ENCODE measurements at regions not wholly inside any gene's neighbourhood (a gene's known extent, or its start where the extent isn't known, plus 50 kb on each side); places are given as distances from the start of the nearest gene placed in this dataset.
"Not testable (repeated sequence)": the region's sequence is repeated elsewhere in the genome, so short reads cannot be mapped to it uniquely, and the experiment has no call there.

- DNase-seq (ENCODE audit: low spot score): no peak
Measured at GRCh38 chr2:8314063-8314462, 367.8 kb upstream of the ID2 start.

DNA sequence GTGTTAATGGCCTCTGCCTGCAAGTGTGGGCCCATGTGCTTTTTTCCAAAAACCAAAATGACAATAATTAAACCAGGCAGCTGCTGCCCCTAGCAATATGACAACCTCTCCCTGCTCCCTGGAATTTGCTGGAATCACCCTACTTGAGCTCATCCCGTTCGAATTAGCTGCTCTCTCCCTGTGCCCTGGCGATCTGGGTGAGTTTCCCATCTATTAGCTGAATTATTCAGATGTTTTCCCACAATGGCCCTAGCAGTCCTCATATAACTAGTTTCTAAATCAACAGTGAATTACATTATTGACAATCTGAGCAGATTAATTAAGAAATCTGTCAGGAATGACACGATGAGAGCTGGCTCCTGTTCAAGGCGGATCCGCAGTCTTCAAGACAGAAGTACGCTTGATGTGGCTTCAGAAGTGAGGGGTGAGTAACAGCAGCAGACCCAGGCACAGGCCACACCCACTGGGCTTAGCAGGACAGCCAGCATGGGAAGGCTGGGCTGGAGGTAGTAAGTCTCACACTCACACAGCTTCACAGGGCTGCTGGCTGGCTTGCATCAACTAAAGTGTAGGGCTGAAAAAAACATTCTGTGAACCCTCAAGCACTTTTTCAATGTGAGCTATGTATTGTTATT lies 366.2 kb upstream of the ID2 start:
- DNase-seq (ENCODE audit: low spot score): no peak

DNA sequence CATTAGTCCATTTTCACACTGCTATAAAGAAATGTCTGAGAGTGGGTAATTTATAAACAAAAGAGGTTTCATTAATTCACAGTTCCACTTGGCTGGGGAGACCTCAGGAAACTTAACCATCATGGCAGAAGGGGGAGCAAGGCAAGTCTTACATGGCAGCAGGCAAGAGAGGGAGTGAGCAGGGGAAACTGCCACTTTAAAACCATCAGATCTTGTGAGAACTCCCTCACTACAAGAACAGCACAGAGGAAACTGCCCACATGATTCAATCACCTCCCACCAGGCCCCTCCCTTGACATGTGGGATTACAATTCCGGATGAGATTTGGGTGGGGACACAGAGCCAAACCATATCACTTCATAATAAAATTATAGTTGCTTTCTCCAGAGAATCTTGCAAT lies 365.5 kb upstream of the ID2 start:
- no peak for DNase-seq (ENCODE audit: low spot score)

GRCh38 chr2:8317418-8317817 lies 364.4 kb upstream of the ID2 start:
- DNase-seq (ENCODE audit: low spot score): no peak

DNA sequence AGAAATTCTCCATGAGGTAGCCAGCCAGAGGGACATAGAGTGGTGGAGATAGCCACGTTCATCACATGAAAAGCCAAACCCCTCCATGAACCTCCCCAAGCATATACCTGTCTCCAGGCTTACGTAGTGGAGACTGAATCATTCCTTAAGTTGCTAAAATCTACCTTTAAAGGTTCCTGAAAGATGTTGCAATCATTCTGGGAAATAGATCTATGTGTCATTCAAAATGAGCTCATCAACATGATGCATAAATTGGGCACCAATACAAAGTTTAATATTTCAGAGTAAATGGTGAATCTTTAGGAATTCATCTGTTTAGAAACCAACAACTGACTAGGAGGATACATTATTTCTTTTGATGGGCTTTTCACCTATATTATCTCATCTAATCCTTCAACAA lies 362.6 kb upstream of the ID2 start:
- no peak for DNase-seq (ENCODE audit: low spot score)

GRCh38 chr2:8320311-8321066 lies 361.4 kb upstream of the ID2 start:
- no peak for DNase-seq (ENCODE audit: low spot score)

DNA sequence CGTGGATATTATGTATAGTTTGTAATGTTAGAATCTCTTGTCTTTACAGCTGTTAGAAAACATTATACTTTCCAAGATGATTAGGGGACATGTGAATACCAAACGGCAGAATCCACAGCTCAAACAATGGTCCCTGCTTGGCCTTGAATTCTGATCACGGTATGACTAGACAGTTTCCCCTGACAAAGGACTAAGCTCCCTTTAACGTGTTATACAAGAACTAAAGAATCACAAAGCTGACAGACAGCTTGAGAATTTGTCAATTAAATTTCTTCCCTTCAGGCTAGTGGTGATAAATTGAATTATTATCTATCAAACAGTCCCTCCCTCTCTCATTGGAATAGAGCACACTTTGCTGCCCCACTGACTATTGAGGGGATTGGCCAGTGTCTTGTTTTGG lies 359.2 kb upstream of the ID2 start:
- DNase-seq (ENCODE audit: low spot score): no peak

DNA sequence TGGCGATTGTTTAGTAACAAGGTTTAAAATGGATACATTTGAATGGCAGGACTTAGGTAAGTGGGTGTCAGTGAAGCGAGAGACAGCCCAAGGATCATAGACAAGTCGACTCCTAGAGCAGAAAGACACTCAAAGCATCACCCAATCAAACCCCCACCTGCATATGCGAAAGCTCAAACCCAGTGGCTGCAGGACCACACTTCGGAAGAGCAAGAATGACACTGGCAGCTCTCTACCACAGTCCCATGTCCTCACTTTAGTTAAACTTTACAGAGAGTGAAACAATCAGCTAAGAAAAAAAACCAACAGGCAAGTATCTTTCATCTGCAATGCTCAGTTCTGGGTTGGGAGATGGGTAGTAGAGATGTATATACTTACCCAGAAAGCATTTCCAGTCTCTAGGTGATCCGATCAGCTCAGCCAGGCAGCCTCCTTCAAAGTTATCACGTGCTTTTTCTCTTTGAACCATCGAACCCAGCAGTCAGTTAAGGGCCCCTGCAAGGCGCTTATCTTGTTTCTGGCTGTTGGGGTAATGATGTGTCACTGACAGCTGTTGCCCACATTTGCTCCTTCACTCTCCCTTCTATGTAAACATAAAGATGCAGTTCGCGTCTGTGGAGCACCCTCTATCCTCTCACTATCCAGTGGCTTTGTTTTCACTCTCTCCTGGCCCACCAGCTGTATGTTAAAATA lies 357.5 kb upstream of the ID2 start:
- no peak for DNase-seq (ENCODE audit: low spot score)

- no peak for DNase-seq (ENCODE audit: low spot score)
Measured at GRCh38 chr2:8324901-8325300, 357.0 kb upstream of the ID2 start.

DNA sequence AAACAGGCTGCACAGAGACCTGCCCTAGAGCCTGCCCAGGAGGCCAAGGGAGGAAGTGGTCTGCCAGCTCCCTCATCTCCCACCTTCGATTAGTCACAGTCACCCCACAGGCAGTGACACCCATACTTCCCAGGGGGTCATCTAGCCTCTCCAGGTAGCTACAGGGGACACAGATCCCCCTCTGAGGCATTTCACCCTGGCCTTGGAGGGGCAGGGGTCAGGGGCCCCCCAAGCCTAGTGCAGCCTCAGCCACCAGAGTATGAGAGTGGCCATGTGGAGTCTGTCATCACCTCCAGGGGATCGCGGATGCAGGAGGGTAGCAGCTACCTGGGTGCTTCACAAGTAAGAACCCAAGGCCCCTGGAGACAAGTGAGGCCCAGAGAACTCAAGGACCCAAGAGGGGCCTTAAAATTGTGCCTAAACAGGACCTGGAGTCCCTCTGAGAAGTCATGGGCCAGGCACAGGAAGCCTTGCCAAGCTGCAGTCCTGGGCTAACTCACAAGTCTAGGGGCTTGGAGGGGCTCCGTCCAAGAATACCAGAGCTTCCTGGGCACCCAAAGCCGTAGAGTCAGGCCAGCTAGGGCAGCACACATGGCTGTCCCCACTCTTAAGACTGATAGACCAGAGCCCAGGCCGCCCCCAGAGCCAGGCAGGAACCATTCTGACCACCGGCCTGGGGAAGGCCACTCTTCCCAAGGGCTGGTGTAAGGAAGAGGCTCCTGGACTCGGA lies 354.3 kb upstream of the ID2 start:
- DNase-seq (ENCODE audit: low spot score): no peak

DNA sequence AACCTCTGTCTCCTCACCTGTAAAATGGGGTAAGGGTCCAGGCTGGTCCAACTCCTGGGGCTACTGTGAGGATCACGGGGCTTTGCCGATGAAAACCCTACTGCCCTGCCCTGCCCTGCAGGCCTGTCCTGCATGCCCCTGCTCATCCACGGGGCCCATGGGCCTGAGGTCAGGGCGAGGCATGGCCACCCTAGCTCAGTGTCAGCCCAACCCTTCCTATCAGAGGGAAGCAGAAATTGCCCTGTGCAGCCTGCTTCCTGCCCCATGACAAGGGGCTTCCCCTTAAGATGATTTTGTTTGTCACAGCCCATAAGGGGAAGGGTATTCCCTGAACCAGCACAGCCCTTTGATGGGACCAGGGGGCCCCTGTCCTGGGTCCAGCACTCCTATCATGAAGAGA lies 353.6 kb upstream of the ID2 start:
- DNase-seq (ENCODE audit: low spot score): no peak

DNA sequence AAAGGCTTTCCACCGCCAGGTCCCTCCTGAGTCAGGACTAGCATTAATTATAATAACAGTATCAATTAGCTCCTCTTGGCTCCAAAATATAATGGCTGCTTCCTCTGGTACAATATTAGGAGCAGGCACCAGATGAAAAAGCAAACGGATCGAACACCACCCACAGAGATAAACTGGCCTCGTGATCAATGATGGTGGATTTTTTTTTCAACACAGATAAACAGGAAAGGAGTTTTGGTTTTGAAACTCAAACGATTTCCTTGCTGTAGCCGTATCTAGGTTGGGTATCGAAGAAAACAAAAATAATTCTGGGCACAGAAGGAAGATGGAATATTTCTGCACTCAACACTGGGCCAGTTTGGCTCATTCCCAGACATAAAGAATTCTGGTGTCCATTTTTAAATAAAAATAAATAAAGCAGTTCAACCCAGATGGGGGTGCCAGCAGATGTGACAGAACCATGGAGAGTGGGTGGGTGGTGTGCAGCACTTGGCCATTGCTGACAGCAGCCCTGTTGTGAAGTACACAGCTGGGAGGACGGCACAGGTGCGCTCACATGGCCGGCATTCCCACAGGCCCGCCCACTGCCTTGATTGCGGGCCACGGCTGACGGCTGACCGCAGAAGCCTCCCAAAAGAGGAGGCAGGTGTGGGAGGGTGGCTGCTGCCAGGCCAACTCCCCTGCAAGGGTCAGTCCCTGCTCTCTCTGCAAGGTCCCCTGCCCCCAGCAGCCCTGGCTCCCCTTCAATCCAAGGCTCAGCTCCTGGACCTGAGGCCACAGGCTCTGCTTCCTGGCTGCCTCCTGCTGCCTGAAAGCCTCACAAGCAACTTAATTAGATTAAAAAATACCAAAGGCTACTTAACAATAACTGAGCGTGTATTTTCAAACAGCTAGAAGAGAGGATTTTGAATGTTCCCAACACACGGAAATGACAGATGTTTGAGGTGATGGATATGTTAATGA lies 351.9 kb upstream of the ID2 start:
- no peak for DNase-seq (ENCODE audit: low spot score)

- DNase-seq (ENCODE audit: low spot score): no peak
Measured at GRCh38 chr2:8331068-8331467, 350.8 kb upstream of the ID2 start.

DNA sequence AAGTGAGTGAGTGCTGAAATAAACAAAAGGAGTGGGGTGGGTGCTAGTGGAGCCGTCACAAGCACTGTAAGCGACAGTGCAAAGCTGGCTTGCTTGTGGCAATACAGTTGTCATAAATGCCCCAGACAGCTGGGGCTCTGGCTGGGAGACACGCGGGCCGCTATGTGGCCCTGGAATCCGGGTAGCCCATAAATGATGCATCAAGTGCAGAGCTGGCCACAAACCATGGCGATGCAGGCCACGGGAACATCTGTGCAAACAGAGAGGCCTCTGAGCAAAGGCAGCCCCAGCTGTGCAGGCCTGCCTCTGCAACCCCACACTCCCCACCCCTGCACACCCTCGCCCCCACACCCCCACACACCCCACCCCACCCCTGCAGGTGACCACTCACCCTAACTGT lies 349.2 kb upstream of the ID2 start:
- DNase-seq (ENCODE audit: low spot score): no peak

DNA sequence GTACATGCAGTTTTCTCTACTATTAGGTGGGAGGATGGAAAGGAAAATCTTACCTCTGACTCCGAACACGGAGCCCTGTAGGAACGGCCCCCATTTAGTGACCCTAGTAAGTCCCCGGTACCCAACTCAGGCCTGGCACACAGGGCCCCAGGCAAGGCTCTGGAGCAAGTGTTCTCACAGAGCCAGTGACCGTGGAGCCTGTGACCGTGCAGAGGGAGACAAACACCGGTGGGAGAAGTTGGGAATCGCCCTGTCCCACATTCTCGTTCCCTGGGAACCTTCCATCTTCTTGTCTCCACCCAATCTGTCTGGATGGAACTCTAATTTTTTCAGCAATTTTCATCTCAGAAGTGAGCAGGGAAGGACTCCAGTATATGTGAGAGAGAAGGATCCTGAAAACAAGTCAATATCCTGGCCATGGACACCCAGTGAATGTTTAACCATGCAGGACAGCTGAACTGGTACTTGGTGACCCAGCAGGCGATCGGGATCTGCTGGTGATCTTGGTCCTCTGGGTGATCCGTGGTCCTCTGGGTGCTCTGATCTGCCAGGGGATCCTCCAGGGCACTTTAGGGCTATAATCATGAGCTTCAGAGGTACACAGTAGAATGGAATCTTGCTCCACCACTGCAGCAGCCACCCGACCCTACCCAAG lies 348.6 kb upstream of the ID2 start:
- no peak for DNase-seq (ENCODE audit: low spot score)

DNA sequence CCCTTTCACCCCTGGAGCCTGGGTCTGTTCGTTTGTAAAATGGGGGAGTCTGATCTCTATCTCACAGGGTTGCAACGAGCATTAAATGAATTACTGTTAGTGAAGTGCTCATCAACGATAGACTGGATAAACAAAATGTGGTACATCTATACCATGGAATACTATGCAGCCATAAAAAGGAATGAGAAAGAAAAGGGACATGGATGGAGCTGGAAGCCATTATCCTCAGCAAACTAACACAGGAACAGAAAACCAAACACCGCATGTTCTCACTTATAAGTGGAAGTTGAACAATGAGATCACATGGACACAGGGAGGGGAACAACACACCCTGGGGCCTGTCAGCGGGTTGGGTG lies 348.0 kb upstream of the ID2 start:
- DNase-seq (ENCODE audit: low spot score): not testable (repeated sequence)

DNA sequence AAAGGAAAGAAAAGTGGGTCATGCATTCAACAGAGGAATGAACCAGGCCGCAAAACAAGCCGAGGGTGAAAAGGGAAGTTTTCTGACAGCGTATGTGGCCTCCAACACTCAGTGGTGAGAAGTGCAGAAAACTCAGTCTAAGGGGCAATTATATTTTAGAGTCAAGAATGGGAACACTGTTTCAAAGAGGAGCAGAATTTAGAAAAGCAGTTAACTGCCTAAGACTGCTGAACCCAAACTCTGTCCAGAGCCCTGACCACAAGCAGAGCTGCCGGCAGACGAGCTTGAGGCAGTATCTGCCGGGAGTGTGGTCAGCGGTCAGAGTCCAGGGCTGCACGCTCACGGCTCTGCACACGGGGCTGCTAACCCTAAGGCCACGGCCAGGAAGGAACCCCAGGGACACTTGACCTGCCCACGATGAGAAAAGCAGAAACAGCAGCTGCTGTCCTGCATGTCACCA lies 347.0 kb upstream of the ID2 start:
- peak; percentile 3 for DNase-seq (ENCODE audit: low spot score)

DNA sequence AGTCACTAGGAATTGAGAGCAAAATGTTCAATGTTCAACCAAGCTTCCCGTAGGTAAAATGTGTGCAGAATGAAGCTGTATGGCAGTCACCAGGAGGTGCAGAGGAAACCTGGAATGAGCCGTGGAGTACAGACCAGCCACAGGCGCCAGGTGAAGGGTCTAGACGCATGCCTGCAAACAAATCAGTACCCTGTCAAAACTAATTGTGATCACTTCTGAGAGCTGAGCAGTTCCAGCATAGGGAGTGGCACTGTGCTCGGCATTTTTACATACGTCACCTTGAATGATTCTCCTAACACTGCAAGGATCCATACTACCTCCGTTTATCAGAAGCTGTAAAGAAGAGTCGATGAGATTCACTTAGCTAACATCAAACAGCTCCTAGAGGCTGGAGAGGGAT lies 346.1 kb upstream of the ID2 start:
- DNase-seq (ENCODE audit: low spot score): no peak

DNA sequence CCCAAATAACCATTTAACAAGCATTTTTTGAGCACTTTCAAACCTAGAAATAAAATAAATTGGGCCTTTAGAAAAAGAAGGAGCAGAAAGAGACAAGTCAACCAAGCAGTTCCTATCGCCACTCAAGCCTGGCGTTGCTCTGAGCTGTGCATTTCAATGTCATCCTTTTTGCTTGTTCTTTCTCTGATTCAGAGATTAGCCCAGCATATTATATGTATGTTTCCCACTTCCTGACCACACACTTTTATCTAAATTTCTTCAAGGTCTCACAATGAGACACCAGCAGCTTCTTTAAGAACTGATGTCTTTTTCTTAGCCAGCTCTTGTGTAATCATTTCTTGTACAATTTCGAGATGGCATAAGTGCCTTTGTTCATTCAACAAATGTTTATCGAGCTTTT lies 344.5 kb upstream of the ID2 start:
- no peak for DNase-seq (ENCODE audit: low spot score)

GRCh38 chr2:8342407-8342806 lies 339.4 kb upstream of the ID2 start:
- no peak for DNase-seq (ENCODE audit: low spot score)

DNA sequence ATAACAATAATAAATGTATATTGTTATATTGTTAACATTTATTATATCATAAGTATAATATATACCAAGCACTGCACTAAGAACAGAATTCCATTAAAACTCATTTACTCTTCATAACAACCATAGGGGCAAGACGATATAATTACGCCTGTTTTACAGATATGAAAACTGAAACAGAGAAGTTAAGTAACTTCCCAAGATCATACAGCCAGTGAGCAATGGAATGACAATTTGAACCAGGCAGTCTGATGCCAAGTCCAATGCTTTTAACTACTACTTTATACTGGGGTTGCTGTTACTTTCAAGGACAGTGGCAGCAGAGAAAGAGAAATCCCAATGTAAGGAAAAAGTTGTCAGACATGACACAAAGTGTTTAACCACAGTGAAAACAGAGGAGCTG lies 338.8 kb upstream of the ID2 start:
- no peak for DNase-seq (ENCODE audit: low spot score)
